NCI-H1436 (cell line): ENCODE measurements at regions not wholly inside any gene's neighbourhood (a gene's known extent, or its start where the extent isn't known, plus 50 kb on each side); places are given as distances from the start of the nearest gene placed in this dataset.
"Not testable (repeated sequence)": the region's sequence is repeated elsewhere in the genome, so short reads cannot be mapped to it uniquely, and the experiment has no call there.

ENCODE experiments used
- DNase-seq: peaks from one replicate; lab custom pipeline; 2025; lab: John Stamatoyannopoulos, UW

- no peak for DNase-seq
Measured at GRCh38 chr9:86614871-86615849, 260.9 kb upstream of the TUT7 start.

- DNase-seq: no peak
Measured at GRCh38 chr9:86613943-86614342, 259.7 kb upstream of the TUT7 start.

- not testable (repeated sequence) for DNase-seq
Measured at GRCh38 chr9:86611534-86611933, 257.3 kb upstream of the TUT7 start.

- DNase-seq: no peak
Measured at GRCh38 chr9:86605303-86605702, 251.1 kb upstream of the TUT7 start.

GRCh38 chr9:86604741-86605140 is 250.5 kb upstream of the TUT7 start:
- DNase-seq: no peak

GRCh38 chr9:86602715-86603114 is 248.5 kb upstream of the TUT7 start:
- DNase-seq: no peak

- no peak for DNase-seq
Measured at GRCh38 chr9:86601697-86602096, 247.5 kb upstream of the TUT7 start.

- DNase-seq: no peak
Measured at GRCh38 chr9:86600977-86601376, 246.8 kb upstream of the TUT7 start.

GRCh38 chr9:86600291-86600690 is 246.1 kb upstream of the TUT7 start:
- DNase-seq: no peak

- no peak for DNase-seq
Measured at GRCh38 chr9:86599561-86599960, 245.4 kb upstream of the TUT7 start.

GRCh38 chr9:86598411-86599239 is 244.4 kb upstream of the TUT7 start:
- no peak for DNase-seq

- no peak for DNase-seq
Measured at GRCh38 chr9:86594724-86595123, 240.5 kb upstream of the TUT7 start.

GRCh38 chr9:86591472-86591871 is 237.3 kb upstream of the TUT7 start:
- DNase-seq: no peak

GRCh38 chr9:86589730-86590129 is 235.5 kb upstream of the TUT7 start:
- DNase-seq: no peak

GRCh38 chr9:86589273-86589672 is 235.1 kb upstream of the TUT7 start:
- no peak for DNase-seq

GRCh38 chr9:86586144-86586494 is 231.9 kb upstream of the TUT7 start:
- no peak for DNase-seq

GRCh38 chr9:86585422-86586143 is 231.4 kb upstream of the TUT7 start:
- DNase-seq: no peak

- DNase-seq: no peak
Measured at GRCh38 chr9:86580688-86581087, 226.5 kb upstream of the TUT7 start.

GRCh38 chr9:86578722-86579121 is 224.5 kb upstream of the TUT7 start:
- no peak for DNase-seq

GRCh38 chr9:86577420-86578333 is 223.5 kb upstream of the TUT7 start:
- DNase-seq: no peak

- no peak for DNase-seq
Measured at GRCh38 chr9:86575825-86576525, 221.8 kb upstream of the TUT7 start.
